OCI-LY1 (cell line): ENCODE measurements at regions not wholly inside any gene's neighbourhood (a gene's known extent, or its start where the extent isn't known, plus 50 kb on each side); places are given as distances from the start of the nearest gene placed in this dataset.

ENCODE experiments used
- EZH2 ChIP-seq: fragments of 200-600 bp; sonication (generic), shearing (Covaris generic); IDR thresholded peaks from 2 replicates; pipeline ENCODE4 v1.8.0; 2017; ENCODE audit warnings: borderline replicate concordance, mixed run types, mild to moderate bottlenecking, antibody characterized with exemption, low read length, moderate library complexity, mixed read lengths
- TF ChIP-seq, protein P1 (sequence below): fragments of 200-600 bp; sonication (generic), shearing (Covaris generic); IDR thresholded peaks from 2 replicates; pipeline ENCODE4 v1.5.1; 2017; ENCODE audit warnings: mild to moderate bottlenecking, antibody characterized with exemption, low read length, moderate library complexity, mixed read lengths

DNA sequence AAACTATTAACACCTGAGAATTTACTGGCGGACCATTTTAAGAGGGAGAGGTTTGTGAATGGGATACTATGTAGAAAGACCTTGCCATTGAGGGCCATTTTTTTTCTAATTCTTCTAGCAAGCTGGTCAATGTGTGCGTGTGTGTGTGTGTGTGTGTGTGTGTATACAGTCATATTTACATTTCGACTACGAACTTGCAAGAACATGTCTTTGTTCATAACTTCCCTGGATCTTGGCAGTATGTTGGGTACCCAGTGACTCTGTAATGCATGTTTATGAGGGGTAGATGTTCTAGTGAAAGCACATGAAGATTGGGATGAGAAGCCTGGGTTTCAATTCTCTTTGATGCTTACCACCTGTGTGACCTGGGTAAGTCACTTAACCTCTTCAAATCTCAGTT is 133.6 kb downstream of the UBE2E3 start:
- TF ChIP-seq, protein P1, sequence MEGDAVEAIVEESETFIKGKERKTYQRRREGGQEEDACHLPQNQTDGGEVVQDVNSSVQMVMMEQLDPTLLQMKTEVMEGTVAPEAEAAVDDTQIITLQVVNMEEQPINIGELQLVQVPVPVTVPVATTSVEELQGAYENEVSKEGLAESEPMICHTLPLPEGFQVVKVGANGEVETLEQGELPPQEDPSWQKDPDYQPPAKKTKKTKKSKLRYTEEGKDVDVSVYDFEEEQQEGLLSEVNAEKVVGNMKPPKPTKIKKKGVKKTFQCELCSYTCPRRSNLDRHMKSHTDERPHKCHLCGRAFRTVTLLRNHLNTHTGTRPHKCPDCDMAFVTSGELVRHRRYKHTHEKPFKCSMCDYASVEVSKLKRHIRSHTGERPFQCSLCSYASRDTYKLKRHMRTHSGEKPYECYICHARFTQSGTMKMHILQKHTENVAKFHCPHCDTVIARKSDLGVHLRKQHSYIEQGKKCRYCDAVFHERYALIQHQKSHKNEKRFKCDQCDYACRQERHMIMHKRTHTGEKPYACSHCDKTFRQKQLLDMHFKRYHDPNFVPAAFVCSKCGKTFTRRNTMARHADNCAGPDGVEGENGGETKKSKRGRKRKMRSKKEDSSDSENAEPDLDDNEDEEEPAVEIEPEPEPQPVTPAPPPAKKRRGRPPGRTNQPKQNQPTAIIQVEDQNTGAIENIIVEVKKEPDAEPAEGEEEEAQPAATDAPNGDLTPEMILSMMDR: no peak
- TF ChIP-seq EZH2: no peak
